Pancreas (tissue), 10 donors: ENCODE measurements at regions not wholly inside any gene's neighbourhood (a gene's known extent, or its start where the extent isn't known, plus 50 kb on each side); places are given as distances from the start of the nearest gene placed in this dataset.

ENCODE experiments used
- ATAC-seq, 4 donors: fragments of 200-7000 bp; cut with Tn5 transposase; one replicate each; pipeline versions ENCODE4 v1.8.0 to v1.9.1; 2020; ENCODE audit warnings: mild to moderate bottlenecking in 4 of 4, moderate library complexity in 4 of 4
- DNase-seq, 6 donors: peaks; one replicate each; pipeline ENCODE4 v3.0.0-alpha.2; 2020
- FAIRE-seq: peaks from 2 replicates; lab custom pipeline; 2012; peaks lifted over from hg19 to GRCh38; lab: Jason Lieb, UNC
- H3K27ac ChIP-seq, 4 donors: fragments of 200-600 bp; sonication (generic); 1 replicate in 3 of 4; 2 replicates in 1 of 4; pipeline versions ENCODE4 v1.5.0 to v1.8.0; 2020
- H3K27me3 ChIP-seq, 4 donors: fragments of 200-600 bp; one replicate each; pipeline ENCODE4 v1.8.0; 2021
- H3K36me3 ChIP-seq, 3 donors: fragments of 200-600 bp; sonication (generic) in 1 of 3; one replicate each; pipeline versions ENCODE4 v1.5.0 to v1.8.0; 2020 to 2021
- H3K4me1 ChIP-seq, 3 donors: fragments of 200-600 bp; one replicate each; pipeline ENCODE4 v1.8.0; 2021
- H3K4me3 ChIP-seq, 4 donors: fragments of 200-600 bp; sonication (generic) in 2 of 4; one replicate each; pipeline versions ENCODE4 v1.5.0 to v1.8.0; 2020 to 2021
- H3K9me3 ChIP-seq, 4 donors: fragments of 200-600 bp; one replicate each; pipeline ENCODE4 v1.8.0; 2021
- WGBS, 2 donors: extraction: QIAGEN DNeasy Blood & Tissue Kit; methylation state at CpG; one replicate each; pipeline ENCODE4 v1.1.7; 2013; 5-methylcytosine and 5-hydroxymethylcytosine counted together
- intact Hi-C, 3 donors: fragments of 100-400 bp; cut with DNase I; formaldehyde crosslinking; loops; one replicate each; pipeline versions ENCODE4 v1.11.1 to v1.14.2; 2022
- TF ChIP-seq, protein P1 (sequence below), 4 donors: fragments of 200-600 bp; sonication (generic) in 3 of 4; IDR thresholded peaks; one replicate each; pipeline versions ENCODE4 v1.5.0 to v1.8.0; 2021; ENCODE audit warnings: antibody characterized with exemption in 4 of 4
- donor health status: healthy with polysubstance abuse.
- donor health status: DM: no; HTN: no; CAD: no; lungs with moderate emphysema.
- donor health status: DM: no; HTN: no; CAD: no.
- donor health status: control.
- donor health status: control.
- donor health status: Bipolar disorder and iron deficiency.
- donor health status: DM: yes; HTN: yes; CAD: no.
- donor health status: DM: no; HTN: no; CAD: no.
- donor health status: DM: no; HTN: no; CAD: no.
- donor health status: DM: yes; HTN: yes; CAD: no.

GRCh38 chr4:14596437-14596836 lies 405.8 kb upstream of the CPEB2 start:
- no peak for ATAC-seq
- TF ChIP-seq, protein P1, sequence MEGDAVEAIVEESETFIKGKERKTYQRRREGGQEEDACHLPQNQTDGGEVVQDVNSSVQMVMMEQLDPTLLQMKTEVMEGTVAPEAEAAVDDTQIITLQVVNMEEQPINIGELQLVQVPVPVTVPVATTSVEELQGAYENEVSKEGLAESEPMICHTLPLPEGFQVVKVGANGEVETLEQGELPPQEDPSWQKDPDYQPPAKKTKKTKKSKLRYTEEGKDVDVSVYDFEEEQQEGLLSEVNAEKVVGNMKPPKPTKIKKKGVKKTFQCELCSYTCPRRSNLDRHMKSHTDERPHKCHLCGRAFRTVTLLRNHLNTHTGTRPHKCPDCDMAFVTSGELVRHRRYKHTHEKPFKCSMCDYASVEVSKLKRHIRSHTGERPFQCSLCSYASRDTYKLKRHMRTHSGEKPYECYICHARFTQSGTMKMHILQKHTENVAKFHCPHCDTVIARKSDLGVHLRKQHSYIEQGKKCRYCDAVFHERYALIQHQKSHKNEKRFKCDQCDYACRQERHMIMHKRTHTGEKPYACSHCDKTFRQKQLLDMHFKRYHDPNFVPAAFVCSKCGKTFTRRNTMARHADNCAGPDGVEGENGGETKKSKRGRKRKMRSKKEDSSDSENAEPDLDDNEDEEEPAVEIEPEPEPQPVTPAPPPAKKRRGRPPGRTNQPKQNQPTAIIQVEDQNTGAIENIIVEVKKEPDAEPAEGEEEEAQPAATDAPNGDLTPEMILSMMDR (IDR thresholded peaks at IDR 0.05): no peak
- 54 to 64% methylated on average over 2 of the region's 2 CpGs for WGBS, 2 donors

DNA sequence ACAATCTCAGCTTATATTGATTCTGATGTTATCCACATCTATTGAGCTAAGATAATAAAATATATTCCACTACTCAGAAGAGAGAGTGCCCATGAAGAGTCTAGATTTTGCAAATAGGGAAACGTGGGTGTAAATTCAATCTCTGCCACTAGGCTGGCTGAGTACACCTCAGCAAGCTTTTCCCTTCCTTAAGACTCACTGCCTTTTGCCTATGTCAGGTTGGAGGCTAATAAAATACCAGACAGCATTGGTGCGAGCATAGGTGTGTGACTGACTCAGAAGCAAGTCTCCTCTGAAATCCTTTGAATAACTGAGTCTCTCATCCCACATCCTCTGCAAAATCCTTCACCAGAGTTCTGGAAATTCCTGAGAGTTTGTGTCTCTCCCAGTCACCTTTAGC lies 405.4 kb upstream of the CPEB2 start:
- H3K4me3 ChIP-seq: no peak overlapping the region
- ATAC-seq: no peak
- H3K27ac ChIP-seq: no peak overlapping the region
- DNase-seq: no peak
- 45 to 46% methylated on average over 2 of the region's 2 CpGs for WGBS, 2 donors
- H3K36me3 ChIP-seq: no peaks in the 10 kb centered on the region
- H3K4me1 ChIP-seq: no peaks in the 10 kb centered on the region
- intact Hi-C loops: no loop called here
- no peak for FAIRE-seq
- no peaks in the 10 kb centered on the region for H3K27me3 ChIP-seq
- TF ChIP-seq, protein P1 (IDR thresholded peaks at IDR 0.05): no peak
- H3K9me3 ChIP-seq: no peaks in the 10 kb centered on the region

More at GRCh38 chr4:14596437-14596836, 405.8 kb upstream of the CPEB2 start:
- FAIRE-seq: no peak
- Histone ChIP-seq H3K36me3 (no peaks in the 10 kb centered on the region), H3K27me3 (no peaks in the 10 kb centered on the region), H3K4me3 (no peak overlapping the region), H3K27ac (no peak overlapping the region), H3K9me3 (no peaks in the 10 kb centered on the region), H3K4me1 (no peaks in the 10 kb centered on the region)
- no peak for DNase-seq
- intact Hi-C loops: no loop called here

GRCh38 chr4:14602206-14602605 lies 400.1 kb upstream of the CPEB2 start:
- TF ChIP-seq, protein P1 (IDR thresholded peaks at IDR 0.05): no peak
- intact Hi-C loops: no loop called here
- no peak overlapping the region for H3K4me3 ChIP-seq
- no peak for DNase-seq
- no peak for FAIRE-seq
- no peaks in the 10 kb centered on the region for H3K27me3 ChIP-seq
- ATAC-seq: no peak
- no peaks in the 10 kb centered on the region for H3K36me3 ChIP-seq
- H3K4me1 ChIP-seq: no peaks in the 10 kb centered on the region
- H3K9me3 ChIP-seq: no peaks in the 10 kb centered on the region
- no peak overlapping the region for H3K27ac ChIP-seq
- WGBS, 2 donors: 43 to 47% methylated on average over 2 of the region's 2 CpGs

DNA sequence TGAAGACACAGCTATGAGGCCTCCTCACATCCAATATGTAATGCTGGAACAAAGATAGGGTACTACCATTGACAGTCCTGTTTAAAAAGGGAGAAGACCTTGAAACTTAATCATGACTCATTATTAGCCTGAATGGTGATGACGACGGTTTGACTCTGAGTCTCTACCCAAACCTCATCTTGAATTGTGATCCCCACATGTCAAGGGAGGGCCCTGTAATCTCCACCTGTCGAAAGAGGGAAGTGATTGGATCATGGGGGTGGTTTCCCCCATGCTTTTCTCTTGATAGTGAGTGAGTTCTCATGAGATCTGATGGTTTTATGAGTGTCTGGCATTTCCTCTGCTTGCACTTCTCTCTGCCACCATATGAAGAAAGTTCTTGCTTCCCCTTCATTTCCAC lies 395.3 kb upstream of the CPEB2 start:
- intact Hi-C loops: no loop called here
- 75 to 79% methylated on average over 3 of the region's 3 CpGs for WGBS, 2 donors
- FAIRE-seq: no peak

DNA sequence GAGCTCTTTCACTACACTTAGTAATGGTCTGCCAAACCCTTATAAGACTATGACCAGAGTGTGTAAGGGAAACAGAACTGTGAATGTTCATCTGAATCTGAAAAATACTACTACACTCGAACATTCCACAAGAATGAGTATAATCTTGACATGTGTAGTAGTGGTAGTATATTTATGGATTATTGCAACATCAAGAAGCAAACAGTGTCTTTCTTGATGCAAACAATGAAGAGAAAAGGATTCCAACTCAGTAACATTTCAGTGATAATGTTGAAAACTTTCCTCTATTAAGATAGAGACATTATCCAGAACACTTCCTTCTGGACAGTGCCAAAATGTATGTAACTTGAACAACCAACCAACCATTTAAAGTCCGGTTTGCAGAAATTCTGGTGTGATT lies 394.7 kb upstream of the CPEB2 start:
- H3K36me3 ChIP-seq: no peaks in the 10 kb centered on the region
- TF ChIP-seq, protein P1 (IDR thresholded peaks at IDR 0.05): no peak
- ATAC-seq: no peak
- no peak overlapping the region for H3K27ac ChIP-seq
- H3K9me3 ChIP-seq: no peaks in the 10 kb centered on the region
- intact Hi-C loops: no loop called here
- no peaks in the 10 kb centered on the region for H3K27me3 ChIP-seq
- FAIRE-seq: peak; percentile 17
- WGBS, 2 donors: 45 to 48% methylated on average over 2 of the region's 2 CpGs
- no peak for DNase-seq
- H3K4me3 ChIP-seq: no peak overlapping the region
- H3K4me1 ChIP-seq: no peaks in the 10 kb centered on the region

More for the DNA sequence above, 395.3 kb upstream of the CPEB2 start:
- H3K27me3 ChIP-seq: no peaks in the 10 kb centered on the region
- no peaks in the 10 kb centered on the region for H3K4me1 ChIP-seq
- no peak for DNase-seq
- H3K4me3 ChIP-seq: no peak overlapping the region
- no peak overlapping the region for H3K27ac ChIP-seq
- no peaks in the 10 kb centered on the region for H3K36me3 ChIP-seq
- TF ChIP-seq, protein P1 (IDR thresholded peaks at IDR 0.05): no peak
- H3K9me3 ChIP-seq: no peaks in the 10 kb centered on the region
- ATAC-seq: no peak
